ENCODE measurements at regions not wholly inside any gene's neighbourhood (a gene's known extent, or its start where the extent isn't known, plus 50 kb on each side); places are given as distances from the start of the nearest gene placed in this dataset.

DNA sequence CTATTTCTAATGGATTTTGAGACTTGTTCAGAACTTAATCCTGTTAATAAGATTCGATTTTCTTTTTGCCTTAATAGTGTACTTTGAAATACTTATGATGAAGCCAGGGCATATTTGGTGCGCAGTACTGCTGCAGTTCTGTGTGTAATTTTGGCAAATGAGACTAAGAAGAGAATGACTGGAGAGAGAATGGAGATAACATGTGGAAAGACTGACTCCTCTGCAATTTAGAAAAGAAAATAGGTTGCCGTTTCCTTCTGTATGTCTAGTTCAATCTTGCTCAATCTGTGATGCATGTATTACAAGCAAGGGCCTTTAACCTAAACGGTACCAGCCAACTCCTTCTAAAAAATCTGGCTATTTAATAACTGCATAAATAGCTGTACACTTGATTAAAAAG is 285.1 kb upstream of the CDH11 start:
- peaks cover 0 to 3% of the 10 kb centered on the region in 2 donors for H3K27me3 ChIP-seq
- H3K36me3 ChIP-seq (replicated peaks in 1 of 2; ENCODE audit: insufficient read depth in 1 of 2, low read depth in 2 of 2) = no peaks in the 10 kb centered on the region
- intact Hi-C loops (cut with DNase I) = no loop called here
- H3K4me3 ChIP-seq = no peak overlapping the region
- no peak overlapping the region for H3K27ac ChIP-seq
- TF ChIP-seq, protein P1, sequence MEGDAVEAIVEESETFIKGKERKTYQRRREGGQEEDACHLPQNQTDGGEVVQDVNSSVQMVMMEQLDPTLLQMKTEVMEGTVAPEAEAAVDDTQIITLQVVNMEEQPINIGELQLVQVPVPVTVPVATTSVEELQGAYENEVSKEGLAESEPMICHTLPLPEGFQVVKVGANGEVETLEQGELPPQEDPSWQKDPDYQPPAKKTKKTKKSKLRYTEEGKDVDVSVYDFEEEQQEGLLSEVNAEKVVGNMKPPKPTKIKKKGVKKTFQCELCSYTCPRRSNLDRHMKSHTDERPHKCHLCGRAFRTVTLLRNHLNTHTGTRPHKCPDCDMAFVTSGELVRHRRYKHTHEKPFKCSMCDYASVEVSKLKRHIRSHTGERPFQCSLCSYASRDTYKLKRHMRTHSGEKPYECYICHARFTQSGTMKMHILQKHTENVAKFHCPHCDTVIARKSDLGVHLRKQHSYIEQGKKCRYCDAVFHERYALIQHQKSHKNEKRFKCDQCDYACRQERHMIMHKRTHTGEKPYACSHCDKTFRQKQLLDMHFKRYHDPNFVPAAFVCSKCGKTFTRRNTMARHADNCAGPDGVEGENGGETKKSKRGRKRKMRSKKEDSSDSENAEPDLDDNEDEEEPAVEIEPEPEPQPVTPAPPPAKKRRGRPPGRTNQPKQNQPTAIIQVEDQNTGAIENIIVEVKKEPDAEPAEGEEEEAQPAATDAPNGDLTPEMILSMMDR (IDR thresholded peaks at IDR 0.05) = no peak
- no peak for TF ChIP-seq POLR2A (IDR thresholded peaks at IDR 0.05)
- 43 to 52% methylated on average over 4 of the region's 4 CpGs for WGBS, 2 donors
- DNase-seq = no peak
- H3K9me3 ChIP-seq = no peaks in the 10 kb centered on the region
- no peak for ATAC-seq
- no peaks in the 10 kb centered on the region for H3K4me1 ChIP-seq

DNA sequence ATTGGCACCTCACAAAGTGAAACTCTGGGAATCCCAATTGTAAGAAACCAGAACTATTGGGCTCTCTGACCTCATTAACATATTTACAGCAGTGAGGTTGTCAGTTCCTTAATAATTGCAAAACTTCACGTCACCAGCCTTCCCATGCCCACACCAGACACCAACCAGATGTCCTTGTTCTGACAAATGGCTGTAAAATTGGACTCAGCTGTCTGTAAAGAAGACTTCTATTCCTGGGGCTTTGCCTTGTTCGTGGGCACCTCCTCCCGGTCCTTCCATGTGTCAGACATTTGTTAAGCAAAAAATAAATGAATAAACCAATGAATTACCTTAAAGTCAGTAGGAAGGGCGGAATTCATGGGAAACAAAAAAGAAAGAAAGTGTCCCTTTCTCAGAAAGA is 284.3 kb upstream of the CDH11 start:
- no peak for DNase-seq
- no peak for ATAC-seq
- 43 to 51% methylated on average over 4 of the region's 4 CpGs for whole genome bisulfite sequencing, 2 donors
- Histone ChIP-seq H3K27me3 (peaks cover 0 to 3% of the 10 kb centered on the region in 2 donors), H3K4me3 (no peak overlapping the region), H3K4me1 (no peaks in the 10 kb centered on the region), H3K36me3 (replicated peaks in 1 of 2; ENCODE audit: insufficient read depth in 1 of 2, low read depth in 2 of 2) (no peaks in the 10 kb centered on the region), H3K9me3 (no peaks in the 10 kb centered on the region), H3K27ac (no peak overlapping the region)
- intact Hi-C loops (cut with DNase I) = no loop called here
- TF ChIP-seq, protein P1 (IDR thresholded peaks at IDR 0.05) = no peak
- no peak for TF ChIP-seq POLR2A (IDR thresholded peaks at IDR 0.05)

DNA sequence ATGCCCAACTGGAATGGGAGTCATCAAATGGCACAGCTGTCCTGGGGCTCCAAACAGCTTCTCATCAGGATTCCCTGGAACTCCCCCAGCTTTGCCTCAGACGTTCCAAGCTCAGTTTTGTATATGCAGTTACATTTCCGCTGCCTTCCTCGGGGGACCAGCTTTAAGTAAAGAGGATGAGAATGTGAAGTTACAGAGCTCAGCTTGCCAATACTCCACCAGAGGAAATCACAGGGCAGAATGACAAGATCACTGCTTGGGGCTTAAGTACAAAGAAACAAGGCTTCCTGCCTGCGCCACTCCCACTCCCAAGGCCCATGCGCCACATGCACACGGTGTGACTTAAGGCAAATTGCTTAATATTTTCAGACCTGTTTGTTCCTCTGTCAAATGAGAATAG is 272.4 kb upstream of the CDH11 start:
- 68 to 77% methylated on average over 6 of the region's 6 CpGs for WGBS, 2 donors
- no peaks in the 10 kb centered on the region for H3K36me3 ChIP-seq (replicated peaks in 1 of 2; ENCODE audit: insufficient read depth in 1 of 2, low read depth in 2 of 2)
- intact Hi-C loops (cut with DNase I) = no loop called here

DNA sequence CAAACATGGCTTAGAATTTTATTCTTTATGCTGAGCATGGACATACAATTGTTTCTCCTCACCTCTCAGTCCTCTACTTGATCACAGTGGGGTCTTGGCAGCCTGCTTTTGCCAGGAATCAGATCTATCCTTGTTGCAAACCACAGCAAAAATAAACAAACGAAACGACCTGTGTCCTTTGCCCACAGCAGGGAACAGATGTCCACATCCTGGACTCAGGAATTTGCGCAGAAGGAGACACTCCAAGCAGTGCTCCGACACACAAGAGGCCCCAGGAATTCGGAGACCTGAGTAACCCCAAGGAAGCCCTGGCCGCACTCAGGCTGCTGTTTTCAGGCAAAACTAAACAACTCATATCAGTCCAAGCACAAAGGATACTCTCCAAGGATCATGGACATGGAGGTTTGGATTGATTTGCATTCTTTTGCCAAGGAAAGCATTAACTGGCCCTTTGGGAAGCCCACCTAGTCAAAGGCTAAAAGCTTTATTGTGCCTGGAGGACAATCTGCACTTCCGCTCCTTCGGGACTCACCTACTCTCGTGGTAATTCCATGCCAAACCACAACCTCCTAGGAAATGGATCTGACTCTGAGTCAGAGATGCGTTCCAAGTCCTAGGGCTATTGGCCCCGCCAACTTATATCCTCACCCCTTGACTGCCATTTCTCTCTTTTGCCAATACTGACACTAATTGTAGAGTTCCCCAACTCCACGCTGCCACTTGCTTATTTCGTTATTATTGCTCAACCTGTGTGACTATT is 271.1 kb upstream of the CDH11 start:
- TF ChIP-seq, protein P1 (IDR thresholded peaks at IDR 0.05) = no peak
- TF ChIP-seq POLR2A (IDR thresholded peaks at IDR 0.05) = no peak
- no peaks in the 10 kb centered on the region for H3K27me3 ChIP-seq
- H3K27ac ChIP-seq = no peak overlapping the region
- H3K36me3 ChIP-seq (replicated peaks in 1 of 2; ENCODE audit: insufficient read depth in 1 of 2, low read depth in 2 of 2) = no peaks in the 10 kb centered on the region
- WGBS, 2 donors = 64 to 66% methylated on average over 13 of the region's 13 CpGs
- DNase-seq (no peak), ATAC-seq (no peak)
- intact Hi-C loops (cut with DNase I) = no loop called here
- H3K4me3 ChIP-seq = no peak overlapping the region
- no peaks in the 10 kb centered on the region for H3K9me3 ChIP-seq
- no peaks in the 10 kb centered on the region for H3K4me1 ChIP-seq

More for the DNA sequence above, 272.4 kb upstream of the CDH11 start:
- ATAC-seq (no peak), DNase-seq (no peak)
- H3K9me3 ChIP-seq = no peaks in the 10 kb centered on the region
- H3K27me3 ChIP-seq = no peaks in the 10 kb centered on the region
- H3K27ac ChIP-seq = no peak overlapping the region
- TF ChIP-seq, protein P1 (IDR thresholded peaks at IDR 0.05) = no peak
- TF ChIP-seq POLR2A (IDR thresholded peaks at IDR 0.05) = no peak
- no peaks in the 10 kb centered on the region for H3K4me1 ChIP-seq
- H3K4me3 ChIP-seq = no peak overlapping the region

DNA sequence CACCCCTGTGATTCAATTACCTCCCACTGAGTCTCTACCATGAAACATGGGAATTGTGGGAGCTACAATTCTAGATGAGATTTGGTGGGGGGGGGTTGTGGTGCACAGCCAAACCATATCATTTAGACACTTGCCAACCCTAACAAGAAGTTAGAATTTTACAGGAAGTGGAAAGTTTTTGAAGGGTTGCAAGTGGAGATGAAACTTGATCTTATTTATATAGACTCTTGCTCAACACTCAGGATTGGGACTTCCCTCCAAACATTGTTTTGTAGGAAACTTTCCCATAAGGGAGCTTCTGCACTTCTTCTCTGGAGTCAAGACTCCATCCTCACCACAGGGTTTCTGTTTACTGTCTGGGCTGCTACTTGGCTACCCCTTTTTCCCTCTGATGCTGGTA is 266.7 kb upstream of the CDH11 start:
- ATAC-seq = no peak
- H3K4me1 ChIP-seq = no peaks in the 10 kb centered on the region
- TF ChIP-seq POLR2A (IDR thresholded peaks at IDR 0.05) = no peak
- TF ChIP-seq, protein P1 (IDR thresholded peaks at IDR 0.05) = no peak
- intact Hi-C loops (cut with DNase I) = no loop called here
- no peak overlapping the region for H3K4me3 ChIP-seq
- H3K27me3 ChIP-seq = no peaks in the 10 kb centered on the region
- DNase-seq = no peak
- no peaks in the 10 kb centered on the region for H3K36me3 ChIP-seq (replicated peaks in 1 of 2; ENCODE audit: insufficient read depth in 1 of 2, low read depth in 2 of 2)
- H3K27ac ChIP-seq = no peak overlapping the region
- H3K9me3 ChIP-seq = no peaks in the 10 kb centered on the region
